Stomach (tissue), 8 donors: ENCODE measurements at regions not wholly inside any gene's neighbourhood (a gene's known extent, or its start where the extent isn't known, plus 50 kb on each side); places are given as distances from the start of the nearest gene placed in this dataset.

ENCODE experiments used
- DNase-seq, 2 donors: peaks; one replicate each; pipeline versions ENCODE4 v3.0.0 to v3.0.0-alpha.2; 2013 to 2019
- H3K27ac ChIP-seq, 5 donors: fragments of 200-600 bp in 4 of 5; sonication (generic) in 4 of 5; one replicate each; pipeline ENCODE4 v1.5.1; 2013 to 2019; ENCODE audit warnings: mild to moderate bottlenecking in 1 of 5, moderate library complexity in 1 of 5
- H3K27me3 ChIP-seq, 3 donors: fragments of 200-600 bp; sonication (generic); one replicate each; pipeline ENCODE4 v1.5.1; 2017 to 2019; ENCODE audit warnings: mixed run types in 1 of 3
- H3K36me3 ChIP-seq, 4 donors: fragments of 200-600 bp; sonication (generic); 1 replicate in 3 of 4; 2 replicates in 1 of 4; pipeline ENCODE4 v1.5.1; 2016 to 2019
- H3K4me1 ChIP-seq, 4 donors: fragments of 200-600 bp; sonication (generic); one replicate each; pipeline ENCODE4 v1.5.1; 2016 to 2019
- H3K4me3 ChIP-seq, 4 donors: fragments of 200-600 bp; sonication (generic) in 3 of 4; one replicate each; pipeline ENCODE4 v1.5.1; 2016 to 2019; ENCODE audit warnings: mild to moderate bottlenecking in 1 of 4
- H3K9me3 ChIP-seq, 4 donors: fragments of 200-600 bp; sonication (generic); one replicate each; pipeline ENCODE4 v1.5.1; 2016 to 2019
- CTCF ChIP-seq, 7 experiments: fragments of 450-650 bp in 4 of 7; fragments of 200-600 bp in 3 of 7; sonication (generic) in 3 of 7; IDR thresholded peaks; one replicate each; pipeline ENCODE4 v1.5.1; 2016 to 2019; ENCODE audit warnings: antibody characterized with exemption in 7 of 7, control low read depth in 2 of 7, mild to moderate bottlenecking in 1 of 7
- EP300 ChIP-seq: sonication (generic); formaldehyde crosslinking; IDR thresholded peaks from one replicate; pipeline ENCODE4 v1.6.1; 2017; ENCODE audit warnings: antibody characterized with exemption
- POLR2A ChIP-seq, 4 donors: fragments of 450-650 bp; IDR thresholded peaks; one replicate each; pipeline ENCODE4 v1.6.1; 2016; ENCODE audit warnings: antibody characterized with exemption in 4 of 4, control low read depth in 2 of 4, mild to moderate bottlenecking in 1 of 4, moderate library complexity in 1 of 4
- POLR2AphosphoS5 ChIP-seq, 3 donors: sonication (generic); formaldehyde crosslinking; IDR thresholded peaks; one replicate each; pipeline ENCODE4 v1.6.1; 2016; ENCODE audit warnings: antibody characterized with exemption in 3 of 3
- WGBS, 5 donors: extraction: QIAGEN DNeasy Blood & Tissue Kit in 3 of 5; methylation state at CpG; one replicate each; pipeline versions ENCODE4 v1.1.5 to v1.1.7; 2013 to 2018; 5-methylcytosine and 5-hydroxymethylcytosine counted together
- intact Hi-C: fragments of 100-400 bp; cut with DNase I; formaldehyde crosslinking; loops from one replicate; pipeline ENCODE4 v1.15.1; 2023; ENCODE audit warnings: low total_unique reads
- donor health status: healthy with polysubstance abuse.
- donor health status: Bipolar disorder and iron deficiency.
- donor health status: healthy.

- no peaks in the 10 kb centered on the region for H3K36me3 ChIP-seq
- DNase-seq, result no peak
- no peak overlapping the region for H3K4me3 ChIP-seq
- no peaks in the 10 kb centered on the region for H3K27me3 ChIP-seq
- intact Hi-C loops, result no loop called here
- no peaks in the 10 kb centered on the region for H3K4me1 ChIP-seq
- no peak overlapping the region for H3K27ac ChIP-seq
- H3K9me3 ChIP-seq, result no peaks in the 10 kb centered on the region
- WGBS, 5 donors, result 67 to 97% (median 87%) methylated on average over 1 of the region's 1 CpG
- TF ChIP-seq POLR2AphosphoS5 (IDR thresholded peaks at IDR 0.05) (no peak), POLR2A (IDR thresholded peaks at IDR 0.05) (no peak), EP300 (no peak), CTCF (IDR thresholded peaks at IDR 0.05) (no peak)
Measured at GRCh38 chr1:96360036-96360795, 361.4 kb upstream of the PTBP2 start.

- intact Hi-C loops, result no loop called here
- Histone ChIP-seq H3K9me3 (no peaks in the 10 kb centered on the region), H3K4me1 (no peaks in the 10 kb centered on the region), H3K27ac (no peak overlapping the region), H3K4me3 (no peak overlapping the region), H3K27me3 (no peaks in the 10 kb centered on the region), H3K36me3 (no peaks in the 10 kb centered on the region)
- TF ChIP-seq EP300 (no peak), POLR2AphosphoS5 (IDR thresholded peaks at IDR 0.05) (no peak), CTCF (IDR thresholded peaks at IDR 0.05) (no peak), POLR2A (IDR thresholded peaks at IDR 0.05) (no peak)
- DNase-seq, result no peak
- WGBS, 5 donors, result 63 to 85% (median 76%) methylated on average over 5 of the region's 5 CpGs
Measured at GRCh38 chr1:96361271-96361856, 360.2 kb upstream of the PTBP2 start.

- no peaks in the 10 kb centered on the region for H3K27me3 ChIP-seq
- no peak for DNase-seq
- no peaks in the 10 kb centered on the region for H3K4me1 ChIP-seq
- no peak overlapping the region for H3K27ac ChIP-seq
- TF ChIP-seq EP300 (no peak), POLR2A (IDR thresholded peaks at IDR 0.05) (no peak), CTCF (IDR thresholded peaks at IDR 0.05) (no peak), POLR2AphosphoS5 (IDR thresholded peaks at IDR 0.05) (no peak)
- H3K9me3 ChIP-seq, result no peaks in the 10 kb centered on the region
- intact Hi-C loops, result no loop called here
- no peaks in the 10 kb centered on the region for H3K36me3 ChIP-seq
- H3K4me3 ChIP-seq, result no peak overlapping the region
Measured at GRCh38 chr1:96361961-96362360, 359.6 kb upstream of the PTBP2 start.

GRCh38 chr1:96362623-96363022 lies 359.0 kb upstream of the PTBP2 start:
- Histone ChIP-seq H3K36me3 (no peaks in the 10 kb centered on the region), H3K4me1 (no peaks in the 10 kb centered on the region), H3K9me3 (no peaks in the 10 kb centered on the region), H3K27ac (no peak overlapping the region), H3K27me3 (no peaks in the 10 kb centered on the region), H3K4me3 (no peak overlapping the region)
- TF ChIP-seq CTCF (IDR thresholded peaks at IDR 0.05) (no peak), POLR2A (IDR thresholded peaks at IDR 0.05) (no peak), EP300 (no peak), POLR2AphosphoS5 (IDR thresholded peaks at IDR 0.05) (no peak)
- intact Hi-C loops, result no loop called here
- DNase-seq, result no peak
